ENCODE measurements at regions not wholly inside any gene's neighbourhood (a gene's known extent, or its start where the extent isn't known, plus 50 kb on each side); places are given as distances from the start of the nearest gene placed in this dataset.

- 53% methylated on average over 11 of the region's 11 CpGs for WGBS (ENCODE audit: low lambda C conversion rate)
- Histone ChIP-seq H3K27ac (ENCODE audit: extremely low read length, insufficient read depth, low read length) (no peak overlapping the region), H3K36me3 (replicated peaks in 1 of 2; ENCODE audit: control insufficient read depth in 1 of 2, insufficient read depth in 2 of 2, low read length in 2 of 2) (no peaks in the 10 kb centered on the region), H3K79me2 (ENCODE audit: insufficient read depth, low read length) (no peaks in the 10 kb centered on the region), H3K27me3 (ENCODE audit: control insufficient read depth in 1 of 2, insufficient read depth in 2 of 2, low read length in 2 of 2) (peaks cover 3 to 5% of the 10 kb centered on the region in 2 experiments; a peak in 3 of 5 replicates), H3K9ac (ENCODE audit: insufficient read depth, low read depth, low read length) (no peak overlapping the region), H3K4me3 (replicated peaks in 1 of 3; ENCODE audit: insufficient read depth in 1 of 3, low read depth in 2 of 3, low read length in 3 of 3) (no peak overlapping the region), H3K9me3 (ENCODE audit: low read length) (no peaks in the 10 kb centered on the region), H2AFZ (ENCODE audit: low read length) (no peak overlapping the region), H4K20me1 (ENCODE audit: insufficient read depth, low read length) (no peaks in the 10 kb centered on the region), H3K4me2 (ENCODE audit: low read depth, low read length) (no peak overlapping the region), H3K4me1 (ENCODE audit: insufficient read depth, low read length) (peaks cover 20% of the 10 kb centered on the region)
- no peak for DNase-seq (ENCODE audit: low spot score)
- intact Hi-C loops (cut with micrococcal nuclease; ENCODE audit: unreplicated experiment) (no loop called here), in situ Hi-C loops (cut with HindIII; ENCODE audit: extremely low pct_ligation_motif_present, low pct_unique_long_range_greater_than_20kb) (no loop called here)
- no peak for ATAC-seq
- ChIA-PET CTCF (ENCODE audit: low intra/inter-chr PET ratio, low total read pairs) (no interaction called here), POLR2A (no interaction called here)
- TF ChIP-seq ZNF383 (CRISPR knock-in tag; IDR thresholded peaks at IDR 0.05; ENCODE audit: borderline replicate concordance) = no peak
- TF ChIP-seq, protein P1, sequence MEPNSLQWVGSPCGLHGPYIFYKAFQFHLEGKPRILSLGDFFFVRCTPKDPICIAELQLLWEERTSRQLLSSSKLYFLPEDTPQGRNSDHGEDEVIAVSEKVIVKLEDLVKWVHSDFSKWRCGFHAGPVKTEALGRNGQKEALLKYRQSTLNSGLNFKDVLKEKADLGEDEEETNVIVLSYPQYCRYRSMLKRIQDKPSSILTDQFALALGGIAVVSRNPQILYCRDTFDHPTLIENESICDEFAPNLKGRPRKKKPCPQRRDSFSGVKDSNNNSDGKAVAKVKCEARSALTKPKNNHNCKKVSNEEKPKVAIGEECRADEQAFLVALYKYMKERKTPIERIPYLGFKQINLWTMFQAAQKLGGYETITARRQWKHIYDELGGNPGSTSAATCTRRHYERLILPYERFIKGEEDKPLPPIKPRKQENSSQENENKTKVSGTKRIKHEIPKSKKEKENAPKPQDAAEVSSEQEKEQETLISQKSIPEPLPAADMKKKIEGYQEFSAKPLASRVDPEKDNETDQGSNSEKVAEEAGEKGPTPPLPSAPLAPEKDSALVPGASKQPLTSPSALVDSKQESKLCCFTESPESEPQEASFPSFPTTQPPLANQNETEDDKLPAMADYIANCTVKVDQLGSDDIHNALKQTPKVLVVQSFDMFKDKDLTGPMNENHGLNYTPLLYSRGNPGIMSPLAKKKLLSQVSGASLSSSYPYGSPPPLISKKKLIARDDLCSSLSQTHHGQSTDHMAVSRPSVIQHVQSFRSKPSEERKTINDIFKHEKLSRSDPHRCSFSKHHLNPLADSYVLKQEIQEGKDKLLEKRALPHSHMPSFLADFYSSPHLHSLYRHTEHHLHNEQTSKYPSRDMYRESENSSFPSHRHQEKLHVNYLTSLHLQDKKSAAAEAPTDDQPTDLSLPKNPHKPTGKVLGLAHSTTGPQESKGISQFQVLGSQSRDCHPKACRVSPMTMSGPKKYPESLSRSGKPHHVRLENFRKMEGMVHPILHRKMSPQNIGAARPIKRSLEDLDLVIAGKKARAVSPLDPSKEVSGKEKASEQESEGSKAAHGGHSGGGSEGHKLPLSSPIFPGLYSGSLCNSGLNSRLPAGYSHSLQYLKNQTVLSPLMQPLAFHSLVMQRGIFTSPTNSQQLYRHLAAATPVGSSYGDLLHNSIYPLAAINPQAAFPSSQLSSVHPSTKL (CRISPR knock-in tag; IDR thresholded peaks at IDR 0.05) = no peak
- TF ChIP-seq GTF3A (CRISPR knock-in tag; conservative IDR thresholded peaks at IDR 0.05) = no peak
- no peak for TF ChIP-seq HNRNPUL1 (IDR thresholded peaks at IDR 0.05; ENCODE audit: low read depth, low read length)
- no peak for TF ChIP-seq RCOR2 (CRISPR knock-in tag; IDR thresholded peaks at IDR 0.05)
- no peak for TF ChIP-seq ZSCAN22 (CRISPR knock-in tag; IDR thresholded peaks at IDR 0.05)
- no peak for TF ChIP-seq TOPORS (CRISPR knock-in tag; IDR thresholded peaks at IDR 0.05)
- TF ChIP-seq CSRNP1 (CRISPR knock-in tag; IDR thresholded peaks at IDR 0.05) = no peak
- no peak for TF ChIP-seq ATF3 (CRISPR knock-in tag; IDR thresholded peaks at IDR 0.05)
- no peak for TF ChIP-seq ZFP1 (CRISPR knock-in tag; IDR thresholded peaks at IDR 0.05)
- no peak for TF ChIP-seq RXRA (CRISPR knock-in tag; IDR thresholded peaks at IDR 0.05)
- TF ChIP-seq PBX3 (CRISPR knock-in tag; IDR thresholded peaks at IDR 0.05; ENCODE audit: borderline replicate concordance) = no peak
- no peak for TF ChIP-seq ZNF550 (CRISPR knock-in tag; IDR thresholded peaks at IDR 0.05; ENCODE audit: borderline replicate concordance)
- no peak for TF ChIP-seq FIP1L1 (IDR thresholded peaks at IDR 0.05; ENCODE audit: borderline replicate concordance, insufficient read depth, low read depth, low read length)
- BruUV-seq (replicated peaks) = no TSS peak
- FAIRE-seq = no peak
These were observed 187.9 kb downstream of the TTLL2 start for GRCh38 chr6:167512696-167513375.
